ENCODE measurements at regions not wholly inside any gene's neighbourhood (a gene's known extent, or its start where the extent isn't known, plus 50 kb on each side); places are given as distances from the start of the nearest gene placed in this dataset.
"Not testable (repeated sequence)": the region's sequence is repeated elsewhere in the genome, so short reads cannot be mapped to it uniquely, and the experiment has no call there.

DNA sequence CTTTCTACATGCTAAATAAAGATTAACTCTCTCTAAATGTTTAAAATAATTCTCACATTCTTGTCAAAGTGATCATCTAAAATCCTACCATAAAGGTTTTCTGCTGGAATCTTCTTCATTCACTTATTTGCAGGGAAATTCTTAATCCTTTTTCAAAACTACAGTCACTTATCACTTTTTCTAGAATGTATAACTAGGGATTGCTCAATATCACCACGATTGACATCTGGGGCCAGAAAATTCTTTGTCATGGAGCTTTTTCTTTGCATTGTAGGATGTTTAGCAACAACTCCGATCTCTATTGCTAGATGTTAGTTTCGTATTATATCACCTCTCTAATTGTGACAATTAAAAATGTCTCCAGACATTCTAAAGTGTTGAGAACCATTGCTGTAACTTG lies 344.9 kb upstream of the PIK3R1 start:
- no peak overlapping the region for H3K4me2 ChIP-seq (replicated peaks; ENCODE audit: low read depth, low read length, poor library complexity, severe bottlenecking)
- ChIA-PET POLR2A (no interaction called here), CTCF (no interaction called here)
- no peak overlapping the region for H3K27ac Mint-ChIP-seq
- peaks cover 0 to 4% (median 0%) of the 10 kb centered on the region in 4 experiments for H3K27me3 ChIP-seq (replicated peaks in 1 of 4; ENCODE audit: control extremely low read depth in 1 of 4, control insufficient read depth in 3 of 4, insufficient read depth in 4 of 4, low read length in 3 of 4)
- H4K20me1 ChIP-seq (ENCODE audit: control insufficient read depth, insufficient read depth, low read length, poor library complexity, severe bottlenecking), result no peaks in the 10 kb centered on the region
- H3K4me1 Mint-ChIP-seq, result no peaks in the 10 kb centered on the region
- no peak overlapping the region for H3K4me3 ChIP-seq (ENCODE audit: control extremely low read depth in 1 of 5, extremely low read depth in 1 of 5, insufficient read depth in 1 of 5, low read depth in 2 of 5, low read length in 4 of 5)
- no peaks in the 10 kb centered on the region for H3K4me1 ChIP-seq (ENCODE audit: control insufficient read depth in 2 of 2, insufficient read depth in 2 of 2, low read length in 2 of 2)
- intact Hi-C loops (cut with micrococcal nuclease), result no loop called here
- no peaks in the 10 kb centered on the region for H3K9me3 Mint-ChIP-seq (ENCODE audit: insufficient read depth)
- WGBS (ENCODE audit: insufficient coverage), result no CpG with 5 or more reads among the region's 3 CpGs
- H2AFZ ChIP-seq (ENCODE audit: insufficient read depth, low read depth, low read length, poor library complexity, severe bottlenecking), result no peak overlapping the region
- no peaks in the 10 kb centered on the region for H3K79me2 ChIP-seq (ENCODE audit: control insufficient read depth, insufficient read depth, low read length)
- peaks cover 6% of the 10 kb centered on the region for H3K27me3 Mint-ChIP-seq
- H3K4me3 Mint-ChIP-seq, result no peak overlapping the region
- TF ChIP-seq, protein P1, sequence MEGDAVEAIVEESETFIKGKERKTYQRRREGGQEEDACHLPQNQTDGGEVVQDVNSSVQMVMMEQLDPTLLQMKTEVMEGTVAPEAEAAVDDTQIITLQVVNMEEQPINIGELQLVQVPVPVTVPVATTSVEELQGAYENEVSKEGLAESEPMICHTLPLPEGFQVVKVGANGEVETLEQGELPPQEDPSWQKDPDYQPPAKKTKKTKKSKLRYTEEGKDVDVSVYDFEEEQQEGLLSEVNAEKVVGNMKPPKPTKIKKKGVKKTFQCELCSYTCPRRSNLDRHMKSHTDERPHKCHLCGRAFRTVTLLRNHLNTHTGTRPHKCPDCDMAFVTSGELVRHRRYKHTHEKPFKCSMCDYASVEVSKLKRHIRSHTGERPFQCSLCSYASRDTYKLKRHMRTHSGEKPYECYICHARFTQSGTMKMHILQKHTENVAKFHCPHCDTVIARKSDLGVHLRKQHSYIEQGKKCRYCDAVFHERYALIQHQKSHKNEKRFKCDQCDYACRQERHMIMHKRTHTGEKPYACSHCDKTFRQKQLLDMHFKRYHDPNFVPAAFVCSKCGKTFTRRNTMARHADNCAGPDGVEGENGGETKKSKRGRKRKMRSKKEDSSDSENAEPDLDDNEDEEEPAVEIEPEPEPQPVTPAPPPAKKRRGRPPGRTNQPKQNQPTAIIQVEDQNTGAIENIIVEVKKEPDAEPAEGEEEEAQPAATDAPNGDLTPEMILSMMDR (IDR thresholded peaks at IDR 0.05), result no peak
- no peak for TF ChIP-seq EZH2 (IDR thresholded peaks at IDR 0.05; ENCODE audit: borderline replicate concordance, insufficient read depth, low read depth, low read length, poor library complexity, severe bottlenecking)
- H3K36me3 ChIP-seq (replicated peaks in 1 of 2; ENCODE audit: control extremely low read depth in 1 of 2, control insufficient read depth in 1 of 2, extremely low read depth in 1 of 2, insufficient read depth in 2 of 2, low read length in 1 of 2), result no peaks in the 10 kb centered on the region
- H3K9me3 ChIP-seq (ENCODE audit: control extremely low read depth in 1 of 3, control insufficient read depth in 2 of 3, insufficient read depth in 1 of 3, low read length in 2 of 3), result no peaks in the 10 kb centered on the region
- DNase-seq (no peak), ATAC-seq (ENCODE audit: low read depth) (no peak)
- no peak overlapping the region for H3K9ac ChIP-seq (ENCODE audit: low read length)
- H3K27ac ChIP-seq (ENCODE audit: low read length in 2 of 2), result no peak overlapping the region

DNA sequence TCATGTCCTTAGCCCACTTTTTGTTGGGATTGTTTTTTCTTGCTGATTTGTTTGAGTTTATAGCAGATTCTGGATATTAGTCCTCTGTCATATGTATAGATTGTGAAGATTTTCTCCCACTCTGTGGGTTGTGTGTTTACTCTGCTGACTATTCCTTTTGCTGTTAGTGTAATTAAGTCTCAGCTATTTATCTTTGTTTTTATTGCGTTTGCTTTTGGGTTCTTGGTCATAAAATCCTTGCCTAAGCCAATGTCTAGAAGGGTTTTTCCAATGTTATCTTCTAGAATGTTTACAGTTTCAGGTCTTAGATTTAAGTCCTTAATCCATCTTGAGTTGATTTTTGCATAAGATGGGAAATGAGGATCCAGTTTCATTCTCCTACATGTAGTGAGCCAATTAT lies 351.2 kb upstream of the PIK3R1 start:
- CTCF ChIA-PET; H3K4me1 ChIP-seq (ENCODE audit: control insufficient read depth in 2 of 2, insufficient read depth in 2 of 2, low read length in 2 of 2); ATAC-seq (ENCODE audit: low read depth); H3K27me3 ChIP-seq (replicated peaks in 1 of 4; ENCODE audit: control extremely low read depth in 1 of 4, control insufficient read depth in 3 of 4, insufficient read depth in 4 of 4, low read length in 3 of 4); H3K4me3 ChIP-seq (ENCODE audit: control extremely low read depth in 1 of 5, extremely low read depth in 1 of 5, insufficient read depth in 1 of 5, low read depth in 2 of 5, low read length in 4 of 5); H3K27me3 Mint-ChIP-seq; H3K27ac ChIP-seq (ENCODE audit: low read length in 2 of 2); H2AFZ ChIP-seq (ENCODE audit: insufficient read depth, low read depth, low read length, poor library complexity, severe bottlenecking); H3K4me1 Mint-ChIP-seq; H3K27ac Mint-ChIP-seq; intact Hi-C loops (cut with micrococcal nuclease); H3K36me3 ChIP-seq (replicated peaks in 1 of 2; ENCODE audit: control extremely low read depth in 1 of 2, control insufficient read depth in 1 of 2, extremely low read depth in 1 of 2, insufficient read depth in 2 of 2, low read length in 1 of 2); H3K9ac ChIP-seq (ENCODE audit: low read length); H3K4me2 ChIP-seq (replicated peaks; ENCODE audit: low read depth, low read length, poor library complexity, severe bottlenecking); H3K9me3 ChIP-seq (ENCODE audit: control extremely low read depth in 1 of 3, control insufficient read depth in 2 of 3, insufficient read depth in 1 of 3, low read length in 2 of 3); POLR2A ChIA-PET; H3K79me2 ChIP-seq (ENCODE audit: control insufficient read depth, insufficient read depth, low read length); H3K9me3 Mint-ChIP-seq (ENCODE audit: insufficient read depth); DNase-seq; H3K4me3 Mint-ChIP-seq; H4K20me1 ChIP-seq (ENCODE audit: control insufficient read depth, insufficient read depth, low read length, poor library complexity, severe bottlenecking): not testable (repeated sequence)
- WGBS (ENCODE audit: insufficient coverage), result no CpG with 5 or more reads among the region's 1 CpG

Measured in B cell (primary cell).